ENCODE measurements at regions not wholly inside any gene's neighbourhood (a gene's known extent, or its start where the extent isn't known, plus 50 kb on each side); places are given as distances from the start of the nearest gene placed in this dataset.

- no peak overlapping the region for H3K4me3 ChIP-seq (ENCODE audit: low read depth in 1 of 2, low read length in 2 of 2)
- no peaks in the 10 kb centered on the region for H3K27me3 ChIP-seq (ENCODE audit: control insufficient read depth in 1 of 2, insufficient read depth in 2 of 2, low read length in 2 of 2)
- H3K27ac ChIP-seq (ENCODE audit: low read depth in 2 of 2, low read length in 1 of 2) = no peak overlapping the region
- WGBS, 2 donors = 74 to 77% methylated on average over 6 of the region's 6 CpGs
- H3K4me1 ChIP-seq (ENCODE audit: control insufficient read depth in 2 of 2, insufficient read depth in 2 of 2, low read length in 1 of 2) = no peaks in the 10 kb centered on the region
- H3K36me3 ChIP-seq (ENCODE audit: control insufficient read depth in 2 of 2, insufficient read depth in 2 of 2, low read length in 1 of 2) = no peaks in the 10 kb centered on the region
- H3K9me3 ChIP-seq (ENCODE audit: control insufficient read depth in 2 of 2, insufficient read depth in 1 of 2, low read depth in 1 of 2, low read length in 1 of 2) = peaks cover 0 to 2% of the 10 kb centered on the region in 2 donors
Observed at GRCh38 chr3:106276755-106277612, 408.2 kb upstream of the CBLB start.

GRCh38 chr3:106277731-106278130 is 408.9 kb upstream of the CBLB start:
- Histone ChIP-seq H3K36me3 (ENCODE audit: control insufficient read depth in 2 of 2, insufficient read depth in 2 of 2, low read length in 1 of 2) (no peaks in the 10 kb centered on the region), H3K4me3 (ENCODE audit: low read depth in 1 of 2, low read length in 2 of 2) (no peak overlapping the region), H3K4me1 (ENCODE audit: control insufficient read depth in 2 of 2, insufficient read depth in 2 of 2, low read length in 1 of 2) (no peaks in the 10 kb centered on the region), H3K9me3 (ENCODE audit: control insufficient read depth in 2 of 2, insufficient read depth in 1 of 2, low read depth in 1 of 2, low read length in 1 of 2) (peaks cover 0 to 2% of the 10 kb centered on the region in 2 donors), H3K27me3 (ENCODE audit: control insufficient read depth in 1 of 2, insufficient read depth in 2 of 2, low read length in 2 of 2) (no peaks in the 10 kb centered on the region), H3K27ac (ENCODE audit: low read depth in 2 of 2, low read length in 1 of 2) (no peak overlapping the region)
- WGBS, 2 donors = 98 to 100% methylated on average over 1 of the region's 1 CpG

- no peak overlapping the region for H3K27ac ChIP-seq (ENCODE audit: low read depth in 2 of 2, low read length in 1 of 2)
- H3K27me3 ChIP-seq (ENCODE audit: control insufficient read depth in 1 of 2, insufficient read depth in 2 of 2, low read length in 2 of 2) = no peaks in the 10 kb centered on the region
- no peaks in the 10 kb centered on the region for H3K36me3 ChIP-seq (ENCODE audit: control insufficient read depth in 2 of 2, insufficient read depth in 2 of 2, low read length in 1 of 2)
- 14 to 22% methylated on average over 2 of the region's 2 CpGs for WGBS, 2 donors
- H3K4me3 ChIP-seq (ENCODE audit: low read depth in 1 of 2, low read length in 2 of 2) = no peak overlapping the region
- no peaks in the 10 kb centered on the region for H3K9me3 ChIP-seq (ENCODE audit: control insufficient read depth in 2 of 2, insufficient read depth in 1 of 2, low read depth in 1 of 2, low read length in 1 of 2)
- no peaks in the 10 kb centered on the region for H3K4me1 ChIP-seq (ENCODE audit: control insufficient read depth in 2 of 2, insufficient read depth in 2 of 2, low read length in 1 of 2)
Observed at GRCh38 chr3:106281221-106281620, 412.4 kb upstream of the CBLB start.

DNA sequence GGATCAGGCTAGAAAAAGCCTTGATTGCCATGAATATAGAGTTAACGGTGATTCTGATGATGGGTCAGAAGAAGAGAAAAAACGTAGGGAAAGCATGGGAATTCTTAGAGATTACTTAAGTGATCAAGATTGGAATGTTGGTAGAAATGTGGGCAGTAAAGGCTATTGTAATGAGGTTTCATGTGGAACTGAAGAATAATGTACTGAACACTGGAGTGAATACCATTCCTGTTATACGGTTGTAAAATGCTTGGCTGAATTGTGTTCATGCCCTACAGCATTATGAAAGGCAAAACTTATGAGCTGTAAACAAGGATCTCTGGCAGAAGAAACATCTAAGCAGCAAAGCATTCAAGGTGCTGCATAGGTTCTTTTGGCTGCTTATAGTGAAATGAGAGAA is 414.1 kb upstream of the CBLB start:
- no peak overlapping the region for H3K27ac ChIP-seq (ENCODE audit: low read depth in 2 of 2, low read length in 1 of 2)
- no peaks in the 10 kb centered on the region for H3K9me3 ChIP-seq (ENCODE audit: control insufficient read depth in 2 of 2, insufficient read depth in 1 of 2, low read depth in 1 of 2, low read length in 1 of 2)
- H3K27me3 ChIP-seq (ENCODE audit: control insufficient read depth in 1 of 2, insufficient read depth in 2 of 2, low read length in 2 of 2) = no peaks in the 10 kb centered on the region
- WGBS, 2 donors = 75 to 78% methylated on average over 3 of the region's 3 CpGs
- H3K4me3 ChIP-seq (ENCODE audit: low read depth in 1 of 2, low read length in 2 of 2) = no peak overlapping the region
- no peaks in the 10 kb centered on the region for H3K36me3 ChIP-seq (ENCODE audit: control insufficient read depth in 2 of 2, insufficient read depth in 2 of 2, low read length in 1 of 2)
- no peaks in the 10 kb centered on the region for H3K4me1 ChIP-seq (ENCODE audit: control insufficient read depth in 2 of 2, insufficient read depth in 2 of 2, low read length in 1 of 2)

DNA sequence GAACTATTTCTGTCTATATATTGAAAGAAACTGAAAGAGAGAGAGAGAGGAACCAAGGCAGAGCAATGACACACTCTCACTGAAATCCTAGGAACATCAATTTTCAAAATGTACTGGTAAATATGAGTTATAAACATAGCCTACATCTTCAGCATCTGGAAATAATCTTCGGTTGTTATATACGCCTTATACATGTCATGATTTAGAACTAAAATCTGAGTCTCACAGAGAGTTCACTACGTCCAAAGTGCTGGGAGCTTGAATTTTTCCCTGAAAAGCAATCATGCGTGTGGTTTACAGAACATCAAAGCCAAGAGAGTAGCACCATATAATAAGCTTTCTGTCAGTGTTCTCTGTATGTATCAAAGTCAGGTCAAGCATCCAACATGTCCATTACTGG is 420.0 kb upstream of the CBLB start:
- no peaks in the 10 kb centered on the region for H3K9me3 ChIP-seq (ENCODE audit: control insufficient read depth in 2 of 2, insufficient read depth in 1 of 2, low read depth in 1 of 2, low read length in 1 of 2)
- WGBS, 2 donors = 79% methylated on average over 4 of the region's 4 CpGs
- H3K27ac ChIP-seq (ENCODE audit: low read depth in 2 of 2, low read length in 1 of 2) = no peak overlapping the region

GRCh38 chr3:106290304-106290997 is 421.6 kb upstream of the CBLB start:
- H3K4me3 ChIP-seq (ENCODE audit: low read depth in 1 of 2, low read length in 2 of 2) = no peak overlapping the region
- 65 to 82% methylated on average over 1 of the region's 1 CpG for WGBS, 2 donors
- no peak overlapping the region for H3K27ac ChIP-seq (ENCODE audit: low read depth in 2 of 2, low read length in 1 of 2)
- H3K36me3 ChIP-seq (ENCODE audit: control insufficient read depth in 2 of 2, insufficient read depth in 2 of 2, low read length in 1 of 2) = no peaks in the 10 kb centered on the region
- H3K9me3 ChIP-seq (ENCODE audit: control insufficient read depth in 2 of 2, insufficient read depth in 1 of 2, low read depth in 1 of 2, low read length in 1 of 2) = no peaks in the 10 kb centered on the region
- no peaks in the 10 kb centered on the region for H3K4me1 ChIP-seq (ENCODE audit: control insufficient read depth in 2 of 2, insufficient read depth in 2 of 2, low read length in 1 of 2)
- no peaks in the 10 kb centered on the region for H3K27me3 ChIP-seq (ENCODE audit: control insufficient read depth in 1 of 2, insufficient read depth in 2 of 2, low read length in 2 of 2)

More for the DNA sequence above, 420.0 kb upstream of the CBLB start:
- no peaks in the 10 kb centered on the region for H3K4me1 ChIP-seq (ENCODE audit: control insufficient read depth in 2 of 2, insufficient read depth in 2 of 2, low read length in 1 of 2)
- no peaks in the 10 kb centered on the region for H3K27me3 ChIP-seq (ENCODE audit: control insufficient read depth in 1 of 2, insufficient read depth in 2 of 2, low read length in 2 of 2)
- H3K36me3 ChIP-seq (ENCODE audit: control insufficient read depth in 2 of 2, insufficient read depth in 2 of 2, low read length in 1 of 2) = no peaks in the 10 kb centered on the region
- no peak overlapping the region for H3K4me3 ChIP-seq (ENCODE audit: low read depth in 1 of 2, low read length in 2 of 2)

DNA sequence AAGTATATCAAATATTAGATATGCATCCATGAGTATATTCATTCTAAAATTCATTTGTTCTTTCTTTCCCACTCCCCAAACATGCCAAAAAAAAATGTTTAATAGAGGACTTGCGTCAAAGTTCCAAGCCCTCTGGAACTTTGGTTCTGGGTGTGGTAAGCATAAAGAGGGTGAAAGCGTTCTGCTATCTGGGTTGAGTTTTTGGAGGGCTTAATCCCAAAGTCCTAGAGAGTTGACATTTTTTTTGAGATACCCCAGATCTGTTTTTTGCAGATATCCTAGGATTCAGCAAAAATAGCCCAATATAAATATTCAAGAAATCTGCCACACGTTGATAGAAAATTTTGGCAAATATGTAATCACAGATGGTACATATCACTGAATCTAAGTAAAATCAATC is 424.3 kb upstream of the CBLB start:
- Histone ChIP-seq H3K4me3 (ENCODE audit: low read depth in 1 of 2, low read length in 2 of 2) (no peak overlapping the region), H3K36me3 (ENCODE audit: control insufficient read depth in 2 of 2, insufficient read depth in 2 of 2, low read length in 1 of 2) (no peaks in the 10 kb centered on the region), H3K27ac (ENCODE audit: low read depth in 2 of 2, low read length in 1 of 2) (no peak overlapping the region), H3K9me3 (ENCODE audit: control insufficient read depth in 2 of 2, insufficient read depth in 1 of 2, low read depth in 1 of 2, low read length in 1 of 2) (no peaks in the 10 kb centered on the region), H3K27me3 (ENCODE audit: control insufficient read depth in 1 of 2, insufficient read depth in 2 of 2, low read length in 2 of 2) (no peaks in the 10 kb centered on the region), H3K4me1 (ENCODE audit: control insufficient read depth in 2 of 2, insufficient read depth in 2 of 2, low read length in 1 of 2) (no peaks in the 10 kb centered on the region)
- 81 to 85% methylated on average over 3 of the region's 3 CpGs for WGBS, 2 donors

GRCh38 chr3:106294121-106294520 is 425.3 kb upstream of the CBLB start:
- Histone ChIP-seq H3K4me3 (ENCODE audit: low read depth in 1 of 2, low read length in 2 of 2) (no peak overlapping the region), H3K9me3 (ENCODE audit: control insufficient read depth in 2 of 2, insufficient read depth in 1 of 2, low read depth in 1 of 2, low read length in 1 of 2) (no peaks in the 10 kb centered on the region), H3K27me3 (ENCODE audit: control insufficient read depth in 1 of 2, insufficient read depth in 2 of 2, low read length in 2 of 2) (no peaks in the 10 kb centered on the region), H3K4me1 (ENCODE audit: control insufficient read depth in 2 of 2, insufficient read depth in 2 of 2, low read length in 1 of 2) (no peaks in the 10 kb centered on the region), H3K36me3 (ENCODE audit: control insufficient read depth in 2 of 2, insufficient read depth in 2 of 2, low read length in 1 of 2) (no peaks in the 10 kb centered on the region), H3K27ac (ENCODE audit: low read depth in 2 of 2, low read length in 1 of 2) (no peak overlapping the region)

- Histone ChIP-seq H3K36me3 (ENCODE audit: control insufficient read depth in 2 of 2, insufficient read depth in 2 of 2, low read length in 1 of 2) (no peaks in the 10 kb centered on the region), H3K9me3 (ENCODE audit: control insufficient read depth in 2 of 2, insufficient read depth in 1 of 2, low read depth in 1 of 2, low read length in 1 of 2) (no peaks in the 10 kb centered on the region), H3K4me1 (ENCODE audit: control insufficient read depth in 2 of 2, insufficient read depth in 2 of 2, low read length in 1 of 2) (no peaks in the 10 kb centered on the region), H3K4me3 (ENCODE audit: low read depth in 1 of 2, low read length in 2 of 2) (no peak overlapping the region), H3K27me3 (ENCODE audit: control insufficient read depth in 1 of 2, insufficient read depth in 2 of 2, low read length in 2 of 2) (no peaks in the 10 kb centered on the region), H3K27ac (ENCODE audit: low read depth in 2 of 2, low read length in 1 of 2) (no peak overlapping the region)
- WGBS, 2 donors = 78 to 94% methylated on average over 5 of the region's 5 CpGs
Observed at GRCh38 chr3:106296062-106296461, 427.2 kb upstream of the CBLB start.
